ENCODE measurements at regions not wholly inside any gene's neighbourhood (a gene's known extent, or its start where the extent isn't known, plus 50 kb on each side); places are given as distances from the start of the nearest gene placed in this dataset.

DNA sequence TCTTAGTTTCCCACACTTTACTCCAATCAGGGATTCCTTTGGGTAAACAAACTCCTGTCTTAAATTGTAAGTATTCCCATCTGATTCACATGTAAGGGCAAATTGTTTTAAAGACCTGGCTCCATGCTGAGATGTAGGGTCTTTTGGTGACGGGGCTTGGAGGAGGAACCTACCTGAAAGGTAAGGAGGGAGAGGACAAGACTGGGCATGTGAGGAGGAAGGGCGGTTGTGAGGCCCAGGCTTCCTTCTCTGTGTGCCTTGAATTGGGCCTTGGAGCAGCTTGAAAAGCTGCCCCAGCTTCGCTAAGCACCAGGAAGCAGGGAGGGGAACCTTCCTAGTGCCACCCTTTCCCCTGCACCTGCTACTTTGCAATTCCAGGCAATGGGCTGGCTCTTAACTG is 86.8 kb downstream of the C9orf152 start:
- TF ChIP-seq, protein P1, sequence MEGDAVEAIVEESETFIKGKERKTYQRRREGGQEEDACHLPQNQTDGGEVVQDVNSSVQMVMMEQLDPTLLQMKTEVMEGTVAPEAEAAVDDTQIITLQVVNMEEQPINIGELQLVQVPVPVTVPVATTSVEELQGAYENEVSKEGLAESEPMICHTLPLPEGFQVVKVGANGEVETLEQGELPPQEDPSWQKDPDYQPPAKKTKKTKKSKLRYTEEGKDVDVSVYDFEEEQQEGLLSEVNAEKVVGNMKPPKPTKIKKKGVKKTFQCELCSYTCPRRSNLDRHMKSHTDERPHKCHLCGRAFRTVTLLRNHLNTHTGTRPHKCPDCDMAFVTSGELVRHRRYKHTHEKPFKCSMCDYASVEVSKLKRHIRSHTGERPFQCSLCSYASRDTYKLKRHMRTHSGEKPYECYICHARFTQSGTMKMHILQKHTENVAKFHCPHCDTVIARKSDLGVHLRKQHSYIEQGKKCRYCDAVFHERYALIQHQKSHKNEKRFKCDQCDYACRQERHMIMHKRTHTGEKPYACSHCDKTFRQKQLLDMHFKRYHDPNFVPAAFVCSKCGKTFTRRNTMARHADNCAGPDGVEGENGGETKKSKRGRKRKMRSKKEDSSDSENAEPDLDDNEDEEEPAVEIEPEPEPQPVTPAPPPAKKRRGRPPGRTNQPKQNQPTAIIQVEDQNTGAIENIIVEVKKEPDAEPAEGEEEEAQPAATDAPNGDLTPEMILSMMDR (IDR thresholded peaks at IDR 0.05; ENCODE audit: borderline replicate concordance, extremely low read depth, low read length, poor library complexity, severe bottlenecking), result no peak
- no peak for TF ChIP-seq EZH2 (IDR thresholded peaks at IDR 0.05; ENCODE audit: borderline replicate concordance, low read depth, low read length, severe bottlenecking)

All from DND-41 (cell line).